Esophagus squamous epithelium (tissue), 4 donors: ENCODE measurements at regions not wholly inside any gene's neighbourhood (a gene's known extent, or its start where the extent isn't known, plus 50 kb on each side); places are given as distances from the start of the nearest gene placed in this dataset.

Experiments used
- POLR2A ChIP-seq, 4 donors: fragments of 450-650 bp; IDR thresholded peaks; one replicate each; pipeline ENCODE4 v1.6.1; 2017; ENCODE audit warnings: antibody characterized with exemption in 4 of 4, mild to moderate bottlenecking in 4 of 4, moderate library complexity in 3 of 4
- TF ChIP-seq, protein P1 (sequence below), 6 experiments: fragments of 450-650 bp in 4 of 6; fragments of 200-600 bp in 2 of 6; sonication (generic) in 2 of 6; IDR thresholded peaks; one replicate each; pipeline ENCODE4 v1.5.1; 2016 to 2019; ENCODE audit warnings: antibody characterized with exemption in 6 of 6, mild to moderate bottlenecking in 4 of 6, moderate library complexity in 4 of 6

GRCh38 chr5:42059778-42060464 is 134.8 kb downstream of the FBXO4 start:
- TF ChIP-seq, protein P1, sequence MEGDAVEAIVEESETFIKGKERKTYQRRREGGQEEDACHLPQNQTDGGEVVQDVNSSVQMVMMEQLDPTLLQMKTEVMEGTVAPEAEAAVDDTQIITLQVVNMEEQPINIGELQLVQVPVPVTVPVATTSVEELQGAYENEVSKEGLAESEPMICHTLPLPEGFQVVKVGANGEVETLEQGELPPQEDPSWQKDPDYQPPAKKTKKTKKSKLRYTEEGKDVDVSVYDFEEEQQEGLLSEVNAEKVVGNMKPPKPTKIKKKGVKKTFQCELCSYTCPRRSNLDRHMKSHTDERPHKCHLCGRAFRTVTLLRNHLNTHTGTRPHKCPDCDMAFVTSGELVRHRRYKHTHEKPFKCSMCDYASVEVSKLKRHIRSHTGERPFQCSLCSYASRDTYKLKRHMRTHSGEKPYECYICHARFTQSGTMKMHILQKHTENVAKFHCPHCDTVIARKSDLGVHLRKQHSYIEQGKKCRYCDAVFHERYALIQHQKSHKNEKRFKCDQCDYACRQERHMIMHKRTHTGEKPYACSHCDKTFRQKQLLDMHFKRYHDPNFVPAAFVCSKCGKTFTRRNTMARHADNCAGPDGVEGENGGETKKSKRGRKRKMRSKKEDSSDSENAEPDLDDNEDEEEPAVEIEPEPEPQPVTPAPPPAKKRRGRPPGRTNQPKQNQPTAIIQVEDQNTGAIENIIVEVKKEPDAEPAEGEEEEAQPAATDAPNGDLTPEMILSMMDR (IDR thresholded peaks at IDR 0.05) = no peak
- no peak for TF ChIP-seq POLR2A (IDR thresholded peaks at IDR 0.05)
